Right lobe of liver (tissue), 6 donors: ENCODE measurements at regions not wholly inside any gene's neighbourhood (a gene's known extent, or its start where the extent isn't known, plus 50 kb on each side); places are given as distances from the start of the nearest gene placed in this dataset.
A peak's percentile ranks its signal among the peaks of the same experiment; 100 is the strongest.

Source experiments
- ATAC-seq, 4 donors: fragments of 200-7000 bp; cut with Tn5 transposase; one replicate each; pipeline ENCODE4 v1.9.1; 2020; ENCODE audit warnings: mild to moderate bottlenecking in 4 of 4, moderate library complexity in 4 of 4
- DNase-seq, 3 donors: peaks; one replicate each; pipeline ENCODE4 v3.0.0-alpha.2; 2020
- H3K27ac ChIP-seq, 3 donors: fragments of 200-600 bp; one replicate each; pipeline ENCODE4 v1.8.0; 2022
- H3K27me3 ChIP-seq, 2 donors: fragments of 200-600 bp; one replicate each; pipeline ENCODE4 v1.8.0; 2022
- H3K36me3 ChIP-seq, 4 donors: fragments of 200-600 bp; sonication (generic) in 1 of 4; one replicate each; pipeline versions ENCODE4 v1.5.1 to v1.8.0; 2017 to 2022; ENCODE audit warnings: control low read depth in 1 of 4
- H3K4me1 ChIP-seq, 4 donors: fragments of 200-600 bp; sonication (generic) in 1 of 4; one replicate each; pipeline versions ENCODE4 v1.5.1 to v1.8.0; 2017 to 2022; ENCODE audit warnings: control low read depth in 1 of 4
- H3K4me3 ChIP-seq, 3 donors: fragments of 200-600 bp; one replicate each; pipeline ENCODE4 v1.8.0; 2022
- H3K9me3 ChIP-seq, 4 donors: fragments of 200-600 bp; sonication (generic) in 1 of 4; one replicate each; pipeline versions ENCODE4 v1.5.1 to v1.8.0; 2017 to 2022; ENCODE audit warnings: control low read depth in 1 of 4
- CTCF ChIP-seq, 4 donors: fragments of 200-600 bp in 3 of 4; fragments of 450-650 bp in 1 of 4; IDR thresholded peaks; one replicate each; pipeline versions ENCODE4 v1.5.1 to v1.8.0; 2016 to 2022; ENCODE audit warnings: antibody characterized with exemption in 4 of 4, mild to moderate bottlenecking in 2 of 4
- POLR2A ChIP-seq: fragments of 450-650 bp; IDR thresholded peaks from one replicate; pipeline ENCODE4 v1.6.1; 2017; ENCODE audit warnings: antibody characterized with exemption, mild to moderate bottlenecking
- WGBS: methylation state at CpG from one replicate; pipeline ENCODE4 v1.1.6; 2018; ENCODE audit warnings: low coverage, low lambda C conversion rate; ENCODE audit not compliant: insufficient coverage; ENCODE audit errors: missing lambda C conversion rate; 5-methylcytosine and 5-hydroxymethylcytosine counted together
- intact Hi-C, 2 donors: fragments of 100-400 bp; cut with DNase I; formaldehyde crosslinking; loops; one replicate each; pipeline versions ENCODE4 v1.11.2 to v1.14.1; 2022
- small RNA-seq, 2 experiments: library from RNA; depleted of rRNA; stranded (forward); fragments of <200 nt; gene quantifications; one replicate each; pipeline ENCODE3, GENCODE V24; 2016
- donor health status: DM: no; HTN: yes; CAD: no.
- donor health status: DM: no; HTN: no; CAD: no.
- donor health status: DM: no; HTN: no; CAD: no.
- donor health status: DM: no; HTN: yes; CAD: no.
- donor health status: DM: no; HTN: yes; CAD: no.

GRCh38 chr9:12640016-12640587 is 53.1 kb upstream of the TYRP1 start:
- Histone ChIP-seq H3K4me3 (no peak overlapping the region), H3K27ac (no peak overlapping the region), H3K27me3 (no peaks in the 10 kb centered on the region), H3K4me1 (no peaks in the 10 kb centered on the region), H3K9me3 (no peaks in the 10 kb centered on the region), H3K36me3 (no peaks in the 10 kb centered on the region)
- 25% methylated on average over 3 of the region's 3 CpGs for WGBS
- peak; percentile 13 to 42 (median 24) for TF ChIP-seq CTCF (IDR thresholded peaks at IDR 0.05)
- no peak for TF ChIP-seq POLR2A
- intact Hi-C loops: no loop called here
- no peak for DNase-seq
- ATAC-seq: peak in 2 of 4 donors; percentile 41 to 43

GRCh38 chr9:12640866-12641636 is 52.1 kb upstream of the TYRP1 start:
- H3K9me3 ChIP-seq: no peaks in the 10 kb centered on the region
- no peaks in the 10 kb centered on the region for H3K4me1 ChIP-seq
- no peaks in the 10 kb centered on the region for H3K36me3 ChIP-seq
- H3K27ac ChIP-seq: no peak overlapping the region
- no peak overlapping the region for H3K4me3 ChIP-seq
- intact Hi-C loops: no loop called here
- TF ChIP-seq CTCF (IDR thresholded peaks at IDR 0.05) (no peak), POLR2A (no peak)
- WGBS: 20% methylated on average over 4 of the region's 4 CpGs
- H3K27me3 ChIP-seq: no peaks in the 10 kb centered on the region
- no peak for DNase-seq
- no peak for ATAC-seq

Small RNA genes lying in the stretch of these regions (small RNA-seq; reads per million reads assigned to genes)
- gene AL161788.1 (0 reads per million in 2 experiments), gene AL162413.1 (0 reads per million in 2 experiments), gene AL592227.1 (0 reads per million in 2 experiments), gene RNU2-47P (0 reads per million in 2 experiments)
